Prostate gland (tissue), 2 donors: ENCODE measurements at regions not wholly inside any gene's neighbourhood (a gene's known extent, or its start where the extent isn't known, plus 50 kb on each side); places are given as distances from the start of the nearest gene placed in this dataset.

ENCODE experiments used
- DNase-seq: peaks from one replicate; pipeline ENCODE4 v3.0.0-alpha.2; 2019; ENCODE audit warnings: low spot score
- H3K27ac ChIP-seq, 2 donors: fragments of 200-600 bp; sonication (generic); 2 replicates each; pipeline ENCODE4 v1.5.1; 2017 to 2019
- H3K27me3 ChIP-seq: fragments of 200-600 bp; sonication (generic); replicated peaks from 2 replicates; pipeline ENCODE4 v1.5.1; 2019; ENCODE audit not compliant: insufficient read depth
- H3K36me3 ChIP-seq, 2 donors: fragments of 200-600 bp; sonication (generic); 1 replicate in 1 of 2; 2 replicates in 1 of 2; pipeline versions ENCODE4 v1.5.1 to v1.8.1; 2017 to 2019
- H3K4me1 ChIP-seq: fragments of 200-600 bp; sonication (generic); replicated peaks from 2 replicates; pipeline ENCODE4 v1.5.1; 2019
- H3K4me3 ChIP-seq, 2 donors: fragments of 200-600 bp; sonication (generic); 2 replicates each; pipeline ENCODE4 v1.5.1; 2017 to 2019
- H3K9me3 ChIP-seq: fragments of 200-600 bp; sonication (generic); 2 replicates; pipeline ENCODE4 v1.5.1; 2017
- POLR2A ChIP-seq: fragments of 450-650 bp; IDR thresholded peaks from one replicate; pipeline ENCODE4 v1.6.1; 2016; ENCODE audit warnings: antibody characterized with exemption, mild to moderate bottlenecking
- POLR2AphosphoS5 ChIP-seq: sonication (generic); formaldehyde crosslinking; IDR thresholded peaks from one replicate; pipeline ENCODE4 v1.6.1; 2017; ENCODE audit warnings: antibody characterized with exemption
- WGBS: methylation state at CpG from one replicate; pipeline ENCODE4 v1.1.5; 2018; 5-methylcytosine and 5-hydroxymethylcytosine counted together
- intact Hi-C: fragments of 100-400 bp; cut with DNase I; formaldehyde crosslinking; loops from one replicate; pipeline ENCODE4 v1.14.2; 2022
- TF ChIP-seq, protein P1 (sequence below), 4 experiments: fragments of 200-600 bp in 2 of 4; fragments of 450-650 bp in 2 of 4; sonication (generic) in 2 of 4; IDR thresholded peaks; 1 replicate in 3 of 4; 2 replicates in 1 of 4; pipeline ENCODE4 v1.5.1; 2016 to 2019; ENCODE audit warnings: antibody characterized with exemption in 4 of 4, mild to moderate bottlenecking in 2 of 4, moderate library complexity in 2 of 4

DNA sequence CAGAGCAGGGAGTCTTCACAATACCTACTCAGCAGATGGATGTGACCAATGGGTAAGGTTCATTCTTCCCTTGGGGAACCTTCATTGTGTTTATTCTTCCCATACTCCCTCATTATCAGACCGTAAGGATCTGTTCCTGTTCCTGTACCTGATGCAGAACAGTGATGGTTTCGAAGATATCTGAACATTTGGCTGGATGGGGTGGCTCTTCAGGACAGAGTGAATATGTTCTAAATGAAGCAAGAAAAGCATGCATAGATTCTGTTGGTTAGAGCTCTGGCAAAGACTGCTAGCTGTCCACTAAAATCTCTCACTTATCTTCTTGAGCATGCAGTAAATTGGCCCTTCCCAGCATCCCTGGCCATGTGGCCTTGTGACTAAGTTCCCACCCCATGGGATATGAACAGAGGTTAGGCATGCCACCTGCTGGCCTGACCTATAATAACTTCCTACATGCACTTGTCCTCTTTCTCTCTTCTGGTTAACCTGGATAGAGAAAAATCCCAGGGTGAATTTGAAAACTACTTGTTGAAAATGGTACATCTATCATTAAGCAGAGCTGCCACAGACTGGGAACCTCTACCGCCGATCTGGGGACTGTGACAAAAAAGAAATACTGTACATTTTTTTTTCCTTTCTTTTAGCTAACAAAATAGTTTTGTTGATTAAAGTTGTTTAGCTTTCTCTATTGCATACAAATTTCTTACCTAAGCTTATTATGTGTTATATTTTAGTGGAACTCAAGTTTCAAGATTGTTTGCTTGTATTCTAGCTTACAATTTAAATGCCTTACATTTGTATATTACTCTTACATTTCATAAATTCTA, 60.0 kb upstream of the BANK1 start:
- H3K9me3 ChIP-seq = no peaks in the 10 kb centered on the region
- TF ChIP-seq POLR2A = no peak
- peak; percentile 21 for TF ChIP-seq POLR2AphosphoS5
- TF ChIP-seq, protein P1, sequence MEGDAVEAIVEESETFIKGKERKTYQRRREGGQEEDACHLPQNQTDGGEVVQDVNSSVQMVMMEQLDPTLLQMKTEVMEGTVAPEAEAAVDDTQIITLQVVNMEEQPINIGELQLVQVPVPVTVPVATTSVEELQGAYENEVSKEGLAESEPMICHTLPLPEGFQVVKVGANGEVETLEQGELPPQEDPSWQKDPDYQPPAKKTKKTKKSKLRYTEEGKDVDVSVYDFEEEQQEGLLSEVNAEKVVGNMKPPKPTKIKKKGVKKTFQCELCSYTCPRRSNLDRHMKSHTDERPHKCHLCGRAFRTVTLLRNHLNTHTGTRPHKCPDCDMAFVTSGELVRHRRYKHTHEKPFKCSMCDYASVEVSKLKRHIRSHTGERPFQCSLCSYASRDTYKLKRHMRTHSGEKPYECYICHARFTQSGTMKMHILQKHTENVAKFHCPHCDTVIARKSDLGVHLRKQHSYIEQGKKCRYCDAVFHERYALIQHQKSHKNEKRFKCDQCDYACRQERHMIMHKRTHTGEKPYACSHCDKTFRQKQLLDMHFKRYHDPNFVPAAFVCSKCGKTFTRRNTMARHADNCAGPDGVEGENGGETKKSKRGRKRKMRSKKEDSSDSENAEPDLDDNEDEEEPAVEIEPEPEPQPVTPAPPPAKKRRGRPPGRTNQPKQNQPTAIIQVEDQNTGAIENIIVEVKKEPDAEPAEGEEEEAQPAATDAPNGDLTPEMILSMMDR (IDR thresholded peaks at IDR 0.05) = peak; percentile 30 to 76 (median 61)
- H3K27ac ChIP-seq = no peak overlapping the region
- H3K27me3 ChIP-seq = no peaks in the 10 kb centered on the region
- DNase-seq = peak; percentile 63
- no peaks in the 10 kb centered on the region for H3K4me1 ChIP-seq
- 60% methylated on average over 4 of the region's 4 CpGs for WGBS
- intact Hi-C loops = loop anchor here (2.0 to 10.0 kb wide), 2 partner anchors 1310 to 1636 kb away; no protein-coding TSS in a partner anchor
- H3K36me3 ChIP-seq = no peaks in the 10 kb centered on the region
- no peak overlapping the region for H3K4me3 ChIP-seq

DNA sequence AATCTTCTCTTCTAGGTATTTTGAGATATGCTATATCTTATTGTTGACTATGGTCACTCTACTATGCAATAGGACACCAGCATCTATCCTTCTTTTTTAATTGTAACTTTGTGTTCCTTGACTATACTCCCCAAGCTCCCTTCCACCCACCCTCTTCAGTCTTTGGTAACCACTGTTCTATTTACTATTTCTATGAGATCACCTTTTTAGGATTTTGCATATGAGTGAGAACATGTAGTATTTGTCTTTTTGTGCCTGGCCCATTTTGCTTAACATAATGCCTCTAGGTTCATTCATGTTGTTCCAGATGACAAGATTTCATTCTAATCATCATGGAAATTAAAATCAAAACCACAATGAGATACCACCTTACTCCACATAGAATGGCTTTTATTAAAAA, 63.3 kb upstream of the BANK1 start:
- Histone ChIP-seq H3K36me3 (no peaks in the 10 kb centered on the region), H3K4me1 (no peaks in the 10 kb centered on the region), H3K27me3 (no peaks in the 10 kb centered on the region), H3K4me3 (no peak overlapping the region), H3K9me3 (no peaks in the 10 kb centered on the region), H3K27ac (no peak overlapping the region)
- DNase-seq = no peak
- TF ChIP-seq, protein P1 (IDR thresholded peaks at IDR 0.05) = no peak
- no peak for TF ChIP-seq POLR2AphosphoS5
- no peak for TF ChIP-seq POLR2A
- intact Hi-C loops = no loop called here

DNA sequence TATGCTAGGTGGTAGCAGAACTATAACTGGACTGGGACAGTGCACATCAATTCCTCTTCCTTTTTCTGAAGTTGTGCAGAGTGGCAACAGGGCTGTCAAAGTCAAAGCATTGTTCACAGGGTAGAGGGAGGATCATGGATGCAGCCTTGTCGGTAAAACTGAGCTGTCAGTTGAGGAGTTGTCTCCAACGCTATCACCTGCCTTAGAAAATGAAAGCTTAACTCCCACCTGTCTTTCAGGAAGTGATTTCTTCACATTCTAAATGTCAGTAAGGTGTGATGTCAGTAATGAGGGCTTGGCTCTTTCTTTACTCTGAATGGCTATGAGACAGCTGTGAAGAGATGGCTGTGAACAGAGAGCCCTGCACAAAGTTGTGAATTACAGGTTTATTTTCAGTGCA, 66.4 kb upstream of the BANK1 start:
- Histone ChIP-seq H3K27me3 (no peaks in the 10 kb centered on the region), H3K36me3 (no peaks in the 10 kb centered on the region), H3K4me1 (no peaks in the 10 kb centered on the region), H3K27ac (no peak overlapping the region), H3K4me3 (no peak overlapping the region), H3K9me3 (no peaks in the 10 kb centered on the region)
- WGBS = 91% methylated on average over 2 of the region's 2 CpGs
- intact Hi-C loops = no loop called here
- no peak for DNase-seq
- TF ChIP-seq, protein P1 (IDR thresholded peaks at IDR 0.05) = no peak
- TF ChIP-seq POLR2AphosphoS5 = no peak
- no peak for TF ChIP-seq POLR2A

DNA sequence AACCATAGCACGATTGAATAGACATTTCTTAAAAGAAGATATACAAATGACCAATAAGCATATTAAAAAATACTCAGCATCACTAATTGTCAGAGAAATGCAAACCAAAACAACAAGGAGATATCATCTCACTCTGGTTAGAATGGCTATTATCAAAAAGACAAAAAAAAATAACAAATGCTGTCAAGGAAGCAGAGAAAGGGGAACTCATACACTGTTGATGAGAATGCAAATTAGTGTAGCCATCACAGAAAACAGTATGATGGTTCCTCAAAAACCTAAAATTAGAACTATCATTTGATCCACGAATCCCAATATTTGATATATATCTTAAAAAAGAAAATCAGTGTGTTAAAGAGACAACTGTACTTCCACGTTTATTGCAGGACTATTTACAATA, 71.7 kb upstream of the BANK1 start:
- intact Hi-C loops = no loop called here
- H3K27me3 ChIP-seq = no peaks in the 10 kb centered on the region
- WGBS = 75% methylated on average over 3 of the region's 3 CpGs
- H3K36me3 ChIP-seq = no peaks in the 10 kb centered on the region
- no peaks in the 10 kb centered on the region for H3K9me3 ChIP-seq
- TF ChIP-seq POLR2A = no peak
- no peak overlapping the region for H3K4me3 ChIP-seq
- no peaks in the 10 kb centered on the region for H3K4me1 ChIP-seq
- DNase-seq = no peak
- no peak overlapping the region for H3K27ac ChIP-seq

DNA sequence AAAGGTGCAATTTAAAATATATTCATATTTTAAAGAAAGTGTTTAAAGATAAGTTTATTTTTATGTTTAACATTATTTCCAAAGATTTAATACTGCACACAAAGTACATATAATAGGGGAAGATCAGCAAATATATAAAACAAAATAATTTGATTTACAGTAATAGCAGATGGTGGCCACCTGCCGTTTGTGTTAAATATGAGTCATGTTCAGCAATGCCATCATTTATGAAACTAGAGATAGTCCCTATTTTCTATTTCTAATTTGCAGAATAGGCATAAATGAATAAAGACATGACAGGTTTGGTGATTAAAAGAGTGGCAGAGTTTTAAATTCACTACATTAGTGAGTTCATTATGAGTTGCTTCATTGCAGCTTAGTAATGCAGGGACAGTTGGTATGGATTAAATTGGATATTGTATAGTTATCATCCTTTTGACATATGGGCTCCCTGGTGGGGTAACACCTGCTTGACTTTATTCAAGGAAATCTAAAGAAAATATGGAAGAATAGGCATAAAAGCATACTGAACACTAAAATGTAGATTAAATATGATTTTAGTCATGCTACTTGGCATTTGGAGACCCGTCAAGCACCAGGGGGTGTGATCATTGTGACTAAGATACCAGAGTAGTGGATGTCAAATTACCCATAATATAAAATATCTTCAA, 78.8 kb upstream of the BANK1 start:
- H3K27ac ChIP-seq = no peak overlapping the region
- TF ChIP-seq POLR2A (no peak), POLR2AphosphoS5 (no peak)
- TF ChIP-seq, protein P1 (IDR thresholded peaks at IDR 0.05) = no peak
- intact Hi-C loops = no loop called here
- no peak for DNase-seq
- no peak overlapping the region for H3K4me3 ChIP-seq
- no peaks in the 10 kb centered on the region for H3K4me1 ChIP-seq
- WGBS = 68% methylated on average over 2 of the region's 2 CpGs
- H3K9me3 ChIP-seq = no peaks in the 10 kb centered on the region
- H3K27me3 ChIP-seq = no peaks in the 10 kb centered on the region
- no peaks in the 10 kb centered on the region for H3K36me3 ChIP-seq
